ENCODE measurements at regions not wholly inside any gene's neighbourhood (a gene's known extent, or its start where the extent isn't known, plus 50 kb on each side); places are given as distances from the start of the nearest gene placed in this dataset.

DNA sequence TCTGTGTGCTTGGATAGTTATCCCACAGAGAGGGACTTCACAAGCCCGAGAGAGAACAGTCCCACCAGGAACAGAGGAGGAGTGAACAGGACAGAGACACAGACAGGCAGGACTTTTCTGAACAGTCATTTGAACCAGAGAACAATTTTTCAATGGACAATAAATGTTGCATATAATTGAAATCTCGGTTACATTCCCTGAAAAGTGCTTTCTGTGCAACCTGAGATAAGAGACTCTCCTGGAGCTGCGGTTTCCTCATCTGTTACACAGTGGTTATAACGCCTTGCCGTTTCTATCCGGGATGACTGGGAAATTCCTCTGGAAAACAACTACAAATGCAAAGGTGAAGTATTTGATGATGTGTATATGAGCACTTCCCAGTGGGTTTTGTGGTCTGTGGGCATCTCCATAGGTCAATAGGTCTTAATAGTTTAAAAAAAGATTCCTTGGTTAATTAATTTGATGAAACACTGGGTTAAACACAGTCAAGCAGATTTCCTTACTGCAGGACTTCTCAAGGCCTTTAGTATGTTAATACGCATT is 87.2 kb upstream of the HPCAL1 start:
- Histone ChIP-seq H3K27ac (no peak overlapping the region), H3K36me3 (no peaks in the 10 kb centered on the region), H3K4me1 (no peaks in the 10 kb centered on the region), H3K9me3 (no peaks in the 10 kb centered on the region), H3K27me3 (no peaks in the 10 kb centered on the region), H3K4me3 (no peak overlapping the region)
- TF ChIP-seq, protein P1, sequence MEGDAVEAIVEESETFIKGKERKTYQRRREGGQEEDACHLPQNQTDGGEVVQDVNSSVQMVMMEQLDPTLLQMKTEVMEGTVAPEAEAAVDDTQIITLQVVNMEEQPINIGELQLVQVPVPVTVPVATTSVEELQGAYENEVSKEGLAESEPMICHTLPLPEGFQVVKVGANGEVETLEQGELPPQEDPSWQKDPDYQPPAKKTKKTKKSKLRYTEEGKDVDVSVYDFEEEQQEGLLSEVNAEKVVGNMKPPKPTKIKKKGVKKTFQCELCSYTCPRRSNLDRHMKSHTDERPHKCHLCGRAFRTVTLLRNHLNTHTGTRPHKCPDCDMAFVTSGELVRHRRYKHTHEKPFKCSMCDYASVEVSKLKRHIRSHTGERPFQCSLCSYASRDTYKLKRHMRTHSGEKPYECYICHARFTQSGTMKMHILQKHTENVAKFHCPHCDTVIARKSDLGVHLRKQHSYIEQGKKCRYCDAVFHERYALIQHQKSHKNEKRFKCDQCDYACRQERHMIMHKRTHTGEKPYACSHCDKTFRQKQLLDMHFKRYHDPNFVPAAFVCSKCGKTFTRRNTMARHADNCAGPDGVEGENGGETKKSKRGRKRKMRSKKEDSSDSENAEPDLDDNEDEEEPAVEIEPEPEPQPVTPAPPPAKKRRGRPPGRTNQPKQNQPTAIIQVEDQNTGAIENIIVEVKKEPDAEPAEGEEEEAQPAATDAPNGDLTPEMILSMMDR (IDR thresholded peaks at IDR 0.05): no peak
- no peak for TF ChIP-seq POLR2A (IDR thresholded peaks at IDR 0.05)
- WGBS (ENCODE audit: insufficient coverage, low coverage, low lambda C conversion rate, missing lambda C conversion rate): 84% methylated on average over 6 of the region's 7 CpGs
- no peak for DNase-seq
- no peak for ATAC-seq
- intact Hi-C loops (cut with DNase I): no loop called here

DNA sequence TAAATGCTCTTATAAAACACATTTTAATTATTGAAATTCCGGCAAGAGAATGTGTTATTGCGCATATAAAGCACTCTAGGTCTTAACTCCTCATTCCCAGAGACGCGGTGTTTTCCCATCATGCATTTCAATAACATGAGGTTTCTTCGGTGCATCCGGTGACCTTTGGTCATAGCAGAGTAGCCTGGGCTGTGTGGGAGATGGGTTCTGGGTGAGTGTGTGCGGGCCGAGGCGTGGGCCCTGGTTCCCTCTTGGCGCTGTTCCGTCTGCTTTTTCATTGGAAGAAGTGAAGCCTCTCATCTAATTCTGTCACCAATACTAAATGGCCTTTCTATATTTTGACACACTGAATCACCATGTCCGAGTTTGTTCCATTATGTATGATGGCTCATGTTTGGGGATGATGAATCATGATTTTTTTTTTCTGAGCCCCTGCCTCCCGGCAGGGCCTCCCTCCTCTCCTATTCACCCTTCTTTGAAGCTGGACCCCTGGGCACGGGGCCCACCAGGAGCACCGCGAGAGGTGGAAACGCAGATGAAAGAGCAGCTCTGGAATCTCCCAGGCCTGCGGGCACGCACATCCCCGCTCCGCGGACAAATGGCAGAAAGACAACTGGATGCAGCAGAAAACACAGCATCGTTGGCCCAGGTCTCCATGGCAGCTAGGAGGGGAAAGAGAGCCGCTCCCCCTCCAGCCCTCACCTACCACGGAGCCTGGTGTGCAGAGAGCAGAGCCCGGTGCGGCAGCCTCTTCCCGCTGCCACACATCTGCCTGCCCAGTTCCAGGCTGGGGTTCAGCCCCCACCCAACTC is 85.8 kb upstream of the HPCAL1 start:
- no peak for ATAC-seq
- Histone ChIP-seq H3K4me1 (no peaks in the 10 kb centered on the region), H3K27me3 (no peaks in the 10 kb centered on the region), H3K27ac (no peak overlapping the region), H3K9me3 (no peaks in the 10 kb centered on the region), H3K4me3 (no peak overlapping the region), H3K36me3 (no peaks in the 10 kb centered on the region)
- DNase-seq: peak in 1 of 3 donors; percentile 3
- TF ChIP-seq POLR2A (IDR thresholded peaks at IDR 0.05): no peak
- TF ChIP-seq, protein P1 (IDR thresholded peaks at IDR 0.05): no peak
- WGBS (ENCODE audit: insufficient coverage, low coverage, low lambda C conversion rate, missing lambda C conversion rate): 84% methylated on average over 17 of the region's 28 CpGs
- intact Hi-C loops (cut with DNase I): no loop called here

DNA sequence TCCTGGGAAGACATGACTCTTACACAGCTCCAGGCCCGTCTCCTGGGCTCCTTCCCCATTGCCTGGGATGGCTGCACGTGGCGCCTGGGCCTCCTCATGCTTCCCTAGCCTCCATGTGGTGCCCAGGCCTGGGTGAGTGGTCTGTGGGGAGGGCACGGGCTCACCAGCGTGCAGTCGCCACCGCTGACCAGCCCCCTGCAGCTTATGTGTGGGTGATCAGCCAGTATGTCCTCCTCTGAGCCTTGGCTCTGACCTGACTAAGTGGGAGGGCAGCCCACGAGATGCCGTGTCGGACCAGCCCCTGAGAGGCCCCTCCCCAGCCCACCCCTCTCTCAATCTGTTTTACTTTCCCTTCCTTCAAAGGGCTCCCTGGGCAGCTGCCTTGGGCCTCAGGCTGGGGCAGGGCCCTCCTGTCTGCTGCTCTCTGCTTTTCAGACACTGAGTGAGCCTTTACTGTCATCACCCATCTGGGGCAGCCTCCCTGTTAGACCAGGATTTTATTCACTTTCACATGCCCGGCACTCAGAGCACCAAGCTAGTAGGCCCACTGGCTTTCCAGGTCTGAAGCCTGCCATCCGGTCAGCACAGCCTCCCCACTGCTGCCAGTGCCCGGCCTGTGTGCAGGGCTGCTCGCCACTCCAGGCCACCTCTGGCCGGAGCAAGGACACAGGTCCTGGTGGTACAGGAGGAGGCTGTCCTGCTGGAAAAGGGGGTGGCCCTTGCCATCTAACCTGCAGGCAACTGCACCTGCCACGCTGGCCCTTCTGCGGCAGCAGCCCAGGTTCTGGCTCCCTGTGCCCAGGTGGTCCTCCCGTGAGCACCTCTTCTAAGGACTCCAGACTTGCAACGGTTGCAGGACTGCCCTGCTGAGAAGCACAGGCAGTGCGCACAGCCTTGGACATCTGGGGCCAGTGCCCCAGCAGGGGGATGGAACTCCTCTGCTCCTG is 84.9 kb upstream of the HPCAL1 start:
- 90% methylated on average over 2 of the region's 20 CpGs for WGBS (ENCODE audit: insufficient coverage, low coverage, low lambda C conversion rate, missing lambda C conversion rate)
- Histone ChIP-seq H3K27me3 (no peaks in the 10 kb centered on the region), H3K27ac (no peak overlapping the region), H3K4me3 (no peak overlapping the region), H3K36me3 (no peaks in the 10 kb centered on the region), H3K9me3 (no peaks in the 10 kb centered on the region), H3K4me1 (no peaks in the 10 kb centered on the region)
- DNase-seq (peak in 1 of 3 donors; percentile 4), ATAC-seq (no peak)
- intact Hi-C loops (cut with DNase I): no loop called here
- TF ChIP-seq POLR2A (IDR thresholded peaks at IDR 0.05): no peak
- TF ChIP-seq, protein P1 (IDR thresholded peaks at IDR 0.05): no peak

DNA sequence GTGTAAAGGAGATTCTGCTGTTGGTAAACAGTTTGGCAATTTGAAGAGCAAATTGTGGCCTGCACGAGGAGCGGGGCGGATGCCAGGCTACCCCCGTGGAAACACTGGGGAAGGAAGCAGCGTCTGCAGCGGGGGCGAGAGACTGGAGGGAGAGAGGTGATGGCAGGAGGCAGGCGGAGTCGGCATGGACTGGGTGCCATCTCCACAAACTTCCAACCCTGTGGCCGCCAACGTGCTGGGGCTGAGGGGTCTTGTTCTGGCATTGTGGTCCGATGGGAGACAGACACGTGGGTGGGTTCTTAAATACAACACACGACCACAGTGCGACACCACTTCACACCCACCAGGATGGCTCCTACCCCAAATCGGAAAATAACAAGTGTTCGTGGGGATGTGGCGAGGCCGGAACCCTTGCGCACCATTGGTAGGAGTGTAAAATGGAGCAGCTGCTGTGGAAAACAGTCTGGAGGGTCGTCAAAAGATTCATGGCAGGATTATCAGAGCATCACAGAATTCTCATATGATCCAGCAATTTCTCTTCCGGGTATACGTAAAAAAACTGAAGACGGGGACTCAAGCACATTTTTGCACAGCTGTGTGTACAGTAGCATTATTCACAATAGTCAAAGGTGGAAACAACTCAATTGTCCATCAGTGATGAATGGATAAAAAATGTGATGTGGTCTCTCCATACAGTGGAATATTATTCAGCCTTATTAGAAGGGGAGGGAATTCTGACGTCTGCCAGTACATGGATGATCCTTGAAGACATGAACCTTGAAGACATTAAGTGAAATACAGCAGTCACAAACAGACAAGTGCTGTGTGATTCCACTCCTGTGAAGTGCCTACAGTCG is 82.4 kb upstream of the HPCAL1 start:
- Histone ChIP-seq H3K27ac (no peak overlapping the region), H3K9me3 (no peaks in the 10 kb centered on the region), H3K27me3 (no peaks in the 10 kb centered on the region), H3K4me1 (no peaks in the 10 kb centered on the region), H3K4me3 (no peak overlapping the region), H3K36me3 (no peaks in the 10 kb centered on the region)
- 84% methylated on average over 14 of the region's 26 CpGs for WGBS (ENCODE audit: insufficient coverage, low coverage, low lambda C conversion rate, missing lambda C conversion rate)
- intact Hi-C loops (cut with DNase I): no loop called here
- TF ChIP-seq, protein P1 (IDR thresholded peaks at IDR 0.05): no peak
- TF ChIP-seq POLR2A (IDR thresholded peaks at IDR 0.05): no peak
- ATAC-seq (no peak), DNase-seq (no peak)

All from right lobe of liver (tissue), 6 donors.